ENCODE measurements at regions not wholly inside any gene's neighbourhood (a gene's known extent, or its start where the extent isn't known, plus 50 kb on each side); places are given as distances from the start of the nearest gene placed in this dataset.

GRCh38 chr1:115924770-115925169, 51.5 kb upstream of the SLC22A15 start:
- ATAC-seq: no peak
- H3K27me3 ChIP-seq: no peaks in the 10 kb centered on the region
- intact Hi-C loops (cut with DNase I): no loop called here
- DNase-seq: no peak
- no peaks in the 10 kb centered on the region for H3K4me1 ChIP-seq
- H3K9me3 ChIP-seq: no peaks in the 10 kb centered on the region
- WGBS, 2 donors: 72 to 75% methylated on average over 5 of the region's 5 CpGs
- no peak overlapping the region for H3K27ac ChIP-seq
- TF ChIP-seq CTCF (IDR thresholded peaks at IDR 0.05): no peak
- no peak overlapping the region for H3K4me3 ChIP-seq
- H3K36me3 ChIP-seq: no peaks in the 10 kb centered on the region
- no peak for FAIRE-seq

- H3K9me3 ChIP-seq: no peaks in the 10 kb centered on the region
- 76 to 82% methylated on average over 6 of the region's 6 CpGs for WGBS, 2 donors
- DNase-seq: no peak
- no peaks in the 10 kb centered on the region for H3K4me1 ChIP-seq
- no peaks in the 10 kb centered on the region for H3K36me3 ChIP-seq
- TF ChIP-seq CTCF (IDR thresholded peaks at IDR 0.05): no peak
- no peak overlapping the region for H3K27ac ChIP-seq
- H3K27me3 ChIP-seq: no peaks in the 10 kb centered on the region
- intact Hi-C loops (cut with DNase I): no loop called here
- no peak overlapping the region for H3K4me3 ChIP-seq
- no peak for FAIRE-seq
- no peak for ATAC-seq
These were observed 50.8 kb upstream of the SLC22A15 start for GRCh38 chr1:115925467-115925866.
